ENCODE measurements at regions not wholly inside any gene's neighbourhood (a gene's known extent, or its start where the extent isn't known, plus 50 kb on each side); places are given as distances from the start of the nearest gene placed in this dataset.

DNA sequence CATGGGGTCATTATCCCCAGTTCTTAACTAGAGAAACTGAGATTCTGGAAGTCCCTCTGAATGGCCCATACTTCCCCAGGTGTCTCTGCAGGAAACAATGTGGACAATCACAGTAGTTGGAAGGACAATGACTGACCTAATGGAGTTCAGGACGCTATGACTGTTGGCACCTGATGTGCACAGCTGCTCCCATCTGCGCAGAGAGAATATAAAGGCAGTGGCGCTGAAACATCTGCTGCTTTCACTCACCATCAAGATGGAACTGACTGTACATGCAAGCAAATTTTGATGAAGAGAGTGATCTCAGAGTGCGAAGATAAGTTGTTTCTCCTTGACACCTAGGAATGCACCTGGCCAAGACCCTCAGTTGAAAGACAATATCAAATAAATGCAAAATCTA, 395.7 kb upstream of the ASIC2 start:
- Histone ChIP-seq H3K9me3 (no peaks in the 10 kb centered on the region), H3K36me3 (no peaks in the 10 kb centered on the region)
- 80 to 86% methylated on average over 4 of the region's 4 CpGs for WGBS, 2 donors

DNA sequence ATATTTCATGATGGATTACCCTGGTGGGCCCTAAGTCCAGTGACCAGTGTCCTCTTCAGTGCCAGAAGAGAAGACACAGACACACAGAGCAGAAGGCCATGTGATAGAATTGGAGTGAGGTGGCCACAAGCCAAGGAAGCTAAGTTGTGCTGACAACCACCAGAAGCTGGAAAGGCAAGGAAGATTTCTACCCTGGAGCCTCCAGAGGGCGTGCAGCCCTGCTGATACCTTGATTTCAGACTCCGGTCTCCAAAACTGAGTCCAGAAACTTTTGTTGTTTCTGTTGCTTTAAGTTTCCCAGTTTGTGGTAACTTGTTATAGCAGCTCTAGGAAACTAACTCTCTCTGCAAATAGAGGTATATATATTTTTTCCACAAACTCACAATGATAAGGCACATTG, 396.6 kb upstream of the ASIC2 start:
- 64 to 68% methylated on average over 2 of the region's 2 CpGs for WGBS, 2 donors
- H3K36me3 ChIP-seq: no peaks in the 10 kb centered on the region
- H3K27me3 ChIP-seq: no peaks in the 10 kb centered on the region
- DNase-seq: no peak
- TF ChIP-seq EP300 (IDR thresholded peaks at IDR 0.05) (no peak), POLR2A (IDR thresholded peaks at IDR 0.05) (no peak), POLR2AphosphoS5 (IDR thresholded peaks at IDR 0.05) (no peak)
- TF ChIP-seq, protein P1, sequence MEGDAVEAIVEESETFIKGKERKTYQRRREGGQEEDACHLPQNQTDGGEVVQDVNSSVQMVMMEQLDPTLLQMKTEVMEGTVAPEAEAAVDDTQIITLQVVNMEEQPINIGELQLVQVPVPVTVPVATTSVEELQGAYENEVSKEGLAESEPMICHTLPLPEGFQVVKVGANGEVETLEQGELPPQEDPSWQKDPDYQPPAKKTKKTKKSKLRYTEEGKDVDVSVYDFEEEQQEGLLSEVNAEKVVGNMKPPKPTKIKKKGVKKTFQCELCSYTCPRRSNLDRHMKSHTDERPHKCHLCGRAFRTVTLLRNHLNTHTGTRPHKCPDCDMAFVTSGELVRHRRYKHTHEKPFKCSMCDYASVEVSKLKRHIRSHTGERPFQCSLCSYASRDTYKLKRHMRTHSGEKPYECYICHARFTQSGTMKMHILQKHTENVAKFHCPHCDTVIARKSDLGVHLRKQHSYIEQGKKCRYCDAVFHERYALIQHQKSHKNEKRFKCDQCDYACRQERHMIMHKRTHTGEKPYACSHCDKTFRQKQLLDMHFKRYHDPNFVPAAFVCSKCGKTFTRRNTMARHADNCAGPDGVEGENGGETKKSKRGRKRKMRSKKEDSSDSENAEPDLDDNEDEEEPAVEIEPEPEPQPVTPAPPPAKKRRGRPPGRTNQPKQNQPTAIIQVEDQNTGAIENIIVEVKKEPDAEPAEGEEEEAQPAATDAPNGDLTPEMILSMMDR (IDR thresholded peaks at IDR 0.05): no peak
- no peak overlapping the region for H3K4me3 ChIP-seq
- H3K27ac ChIP-seq: no peak overlapping the region
- intact Hi-C loops (cut with DNase I): no loop called here
- H3K4me1 ChIP-seq: no peaks in the 10 kb centered on the region
- no peaks in the 10 kb centered on the region for H3K9me3 ChIP-seq

More for the DNA sequence above, 395.7 kb upstream of the ASIC2 start:
- intact Hi-C loops (cut with DNase I): no loop called here
- Histone ChIP-seq H3K27me3 (no peaks in the 10 kb centered on the region), H3K4me1 (no peaks in the 10 kb centered on the region), H3K4me3 (no peak overlapping the region), H3K27ac (no peak overlapping the region)
- no peak for TF ChIP-seq POLR2A (IDR thresholded peaks at IDR 0.05)
- TF ChIP-seq POLR2AphosphoS5 (IDR thresholded peaks at IDR 0.05): no peak
- TF ChIP-seq, protein P1 (IDR thresholded peaks at IDR 0.05): no peak
- TF ChIP-seq EP300 (IDR thresholded peaks at IDR 0.05): no peak
- DNase-seq: no peak

DNA sequence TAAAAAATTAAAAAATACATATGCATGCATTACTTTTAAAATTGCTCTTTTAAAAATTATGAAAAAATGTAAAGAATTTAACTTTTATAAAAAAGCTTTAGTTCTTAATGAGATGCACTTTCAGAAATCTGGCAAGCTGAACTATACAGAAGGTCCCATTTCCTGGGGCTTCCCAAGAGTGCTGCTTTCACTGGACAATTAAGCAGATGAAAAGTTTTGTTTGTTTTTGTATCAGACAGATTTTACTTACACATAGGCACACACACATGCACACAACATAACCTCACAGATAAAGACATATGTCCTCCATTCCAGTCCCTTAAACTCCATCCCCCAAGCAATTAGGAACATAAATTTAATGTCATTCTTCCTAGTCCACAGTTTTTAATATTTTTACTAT, 402.3 kb upstream of the ASIC2 start:
- peaks cover 0 to 6% (median 0%) of the 10 kb centered on the region in 3 donors for H3K27me3 ChIP-seq
- no peak overlapping the region for H3K4me3 ChIP-seq
- TF ChIP-seq POLR2A (IDR thresholded peaks at IDR 0.05) (no peak), EP300 (IDR thresholded peaks at IDR 0.05) (no peak), POLR2AphosphoS5 (IDR thresholded peaks at IDR 0.05) (no peak)
- TF ChIP-seq, protein P1 (IDR thresholded peaks at IDR 0.05): no peak
- no peak for DNase-seq
- H3K9me3 ChIP-seq: no peaks in the 10 kb centered on the region
- no peaks in the 10 kb centered on the region for H3K4me1 ChIP-seq
- H3K36me3 ChIP-seq: no peaks in the 10 kb centered on the region
- intact Hi-C loops (cut with DNase I): no loop called here
- no peak overlapping the region for H3K27ac ChIP-seq

DNA sequence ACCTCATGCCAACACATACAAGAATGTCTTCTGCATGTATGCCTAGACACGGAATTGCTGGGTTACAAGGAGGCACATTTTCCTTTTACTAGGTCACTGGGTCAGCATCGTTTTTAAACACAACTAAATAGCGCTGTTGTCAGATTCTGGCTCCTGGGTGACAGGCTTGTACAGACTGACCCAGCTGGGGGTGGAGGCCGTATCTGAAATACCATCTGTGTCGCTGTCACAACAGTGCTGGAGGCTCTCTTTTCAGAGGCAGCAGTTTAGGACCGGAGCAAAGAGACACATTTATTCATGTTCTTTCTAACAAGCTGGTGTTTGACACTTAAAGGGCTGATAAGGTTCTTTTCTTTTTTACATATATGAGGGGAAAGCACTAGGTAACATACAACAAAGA, 403.0 kb upstream of the ASIC2 start:
- TF ChIP-seq POLR2A (IDR thresholded peaks at IDR 0.05): no peak
- no peak for TF ChIP-seq EP300 (IDR thresholded peaks at IDR 0.05)
- no peak for TF ChIP-seq POLR2AphosphoS5 (IDR thresholded peaks at IDR 0.05)
- TF ChIP-seq, protein P1 (IDR thresholded peaks at IDR 0.05): no peak
- no peak for DNase-seq
- Histone ChIP-seq H3K9me3 (no peaks in the 10 kb centered on the region), H3K4me1 (no peaks in the 10 kb centered on the region), H3K27me3 (peaks cover 0 to 6% (median 0%) of the 10 kb centered on the region in 3 donors), H3K27ac (no peak overlapping the region), H3K4me3 (no peak overlapping the region), H3K36me3 (no peaks in the 10 kb centered on the region)
- intact Hi-C loops (cut with DNase I): no loop called here
- WGBS, 2 donors: 59 to 63% methylated on average over 6 of the region's 6 CpGs

DNA sequence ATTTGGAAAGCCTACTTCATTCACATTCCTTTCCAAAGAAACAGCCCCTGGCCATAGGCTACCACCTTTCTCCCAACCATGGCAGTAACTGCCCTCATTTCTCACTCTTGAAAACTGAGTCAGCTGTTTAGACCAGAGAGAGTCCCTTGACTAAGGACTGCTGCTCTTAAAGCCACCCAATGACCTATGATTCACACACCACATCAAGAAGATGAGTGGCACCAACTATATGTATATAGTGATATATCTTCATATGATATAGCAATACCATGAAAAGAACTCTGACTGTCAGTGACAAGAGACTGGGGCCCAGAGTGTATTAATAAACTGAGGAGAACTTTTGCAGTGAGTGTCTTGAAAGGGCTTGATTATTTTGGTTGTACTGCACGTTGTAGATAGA, 404.5 kb upstream of the ASIC2 start:
- H3K9me3 ChIP-seq: no peaks in the 10 kb centered on the region
- H3K27ac ChIP-seq: no peak overlapping the region
- H3K27me3 ChIP-seq: peaks cover 0 to 6% (median 0%) of the 10 kb centered on the region in 3 donors
- DNase-seq: no peak
- no peak overlapping the region for H3K4me3 ChIP-seq
- intact Hi-C loops (cut with DNase I): no loop called here
- no peaks in the 10 kb centered on the region for H3K36me3 ChIP-seq
- H3K4me1 ChIP-seq: no peaks in the 10 kb centered on the region
- 62 to 75% methylated on average over 1 of the region's 1 CpG for WGBS, 2 donors
- TF ChIP-seq, protein P1 (IDR thresholded peaks at IDR 0.05): no peak
- no peak for TF ChIP-seq POLR2A (IDR thresholded peaks at IDR 0.05)
- no peak for TF ChIP-seq POLR2AphosphoS5 (IDR thresholded peaks at IDR 0.05)
- TF ChIP-seq EP300 (IDR thresholded peaks at IDR 0.05): no peak
